Epithelial cell of proximal tubule (primary cell): ENCODE measurements at regions not wholly inside any gene's neighbourhood (a gene's known extent, or its start where the extent isn't known, plus 50 kb on each side); places are given as distances from the start of the nearest gene placed in this dataset.

Experiments used
- DNase-seq: peaks from one replicate; pipeline ENCODE4 v3.0.0-alpha.2; 2011; ENCODE audit warnings: low read depth
- H3K4me3 ChIP-seq: 2 replicates; pipeline ENCODE4 v1.5.1; 2011; ENCODE audit warnings: low read depth, mild to moderate bottlenecking, low read length
- TF ChIP-seq, protein P1 (sequence below): conservative IDR thresholded peaks from 2 replicates; pipeline ENCODE4 v1.5.1; 2012; ENCODE audit warnings: low read depth, mild to moderate bottlenecking, low read length

DNA sequence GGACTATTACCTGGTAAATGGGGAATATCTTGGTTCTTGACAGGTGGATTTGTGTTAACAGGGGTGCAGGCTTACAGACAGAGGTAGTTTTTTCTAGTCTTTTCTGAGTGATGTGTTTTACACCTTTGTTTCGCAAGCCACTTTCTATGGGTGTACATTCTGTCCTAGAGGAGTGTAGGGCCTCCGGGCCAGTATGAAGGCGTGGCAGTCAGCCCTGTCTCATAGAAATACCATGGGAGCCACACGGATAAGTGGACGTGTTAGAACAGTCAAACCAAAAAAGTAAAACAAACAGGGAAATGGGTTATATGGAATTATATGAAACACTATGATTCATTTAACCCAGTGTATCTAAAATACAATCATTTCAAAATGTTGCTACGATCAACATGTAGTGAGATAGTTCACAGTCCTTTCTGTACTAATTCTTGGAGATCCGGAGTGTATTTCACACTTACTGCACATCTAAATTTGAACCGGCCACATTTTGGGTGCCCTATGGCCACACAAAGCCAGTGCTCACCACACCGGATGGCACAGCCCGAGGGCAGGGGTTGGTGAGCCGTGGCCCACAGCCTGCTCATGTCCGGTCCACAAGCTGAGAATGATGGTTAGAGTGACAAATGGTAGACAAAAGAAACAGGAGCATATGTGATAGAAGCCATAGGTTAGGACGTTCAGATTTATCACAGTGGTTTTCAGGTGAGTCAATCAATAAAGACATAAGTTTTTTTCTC lies 80.1 kb upstream of the IRX4 start:
- TF ChIP-seq, protein P1, sequence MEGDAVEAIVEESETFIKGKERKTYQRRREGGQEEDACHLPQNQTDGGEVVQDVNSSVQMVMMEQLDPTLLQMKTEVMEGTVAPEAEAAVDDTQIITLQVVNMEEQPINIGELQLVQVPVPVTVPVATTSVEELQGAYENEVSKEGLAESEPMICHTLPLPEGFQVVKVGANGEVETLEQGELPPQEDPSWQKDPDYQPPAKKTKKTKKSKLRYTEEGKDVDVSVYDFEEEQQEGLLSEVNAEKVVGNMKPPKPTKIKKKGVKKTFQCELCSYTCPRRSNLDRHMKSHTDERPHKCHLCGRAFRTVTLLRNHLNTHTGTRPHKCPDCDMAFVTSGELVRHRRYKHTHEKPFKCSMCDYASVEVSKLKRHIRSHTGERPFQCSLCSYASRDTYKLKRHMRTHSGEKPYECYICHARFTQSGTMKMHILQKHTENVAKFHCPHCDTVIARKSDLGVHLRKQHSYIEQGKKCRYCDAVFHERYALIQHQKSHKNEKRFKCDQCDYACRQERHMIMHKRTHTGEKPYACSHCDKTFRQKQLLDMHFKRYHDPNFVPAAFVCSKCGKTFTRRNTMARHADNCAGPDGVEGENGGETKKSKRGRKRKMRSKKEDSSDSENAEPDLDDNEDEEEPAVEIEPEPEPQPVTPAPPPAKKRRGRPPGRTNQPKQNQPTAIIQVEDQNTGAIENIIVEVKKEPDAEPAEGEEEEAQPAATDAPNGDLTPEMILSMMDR: no peak
- no peak overlapping the region for H3K4me3 ChIP-seq
- no peak for DNase-seq

GRCh38 chr5:1961952-1962595 lies 79.3 kb upstream of the IRX4 start:
- TF ChIP-seq, protein P1: no peak
- no peak overlapping the region for H3K4me3 ChIP-seq
- DNase-seq: no peak

DNA sequence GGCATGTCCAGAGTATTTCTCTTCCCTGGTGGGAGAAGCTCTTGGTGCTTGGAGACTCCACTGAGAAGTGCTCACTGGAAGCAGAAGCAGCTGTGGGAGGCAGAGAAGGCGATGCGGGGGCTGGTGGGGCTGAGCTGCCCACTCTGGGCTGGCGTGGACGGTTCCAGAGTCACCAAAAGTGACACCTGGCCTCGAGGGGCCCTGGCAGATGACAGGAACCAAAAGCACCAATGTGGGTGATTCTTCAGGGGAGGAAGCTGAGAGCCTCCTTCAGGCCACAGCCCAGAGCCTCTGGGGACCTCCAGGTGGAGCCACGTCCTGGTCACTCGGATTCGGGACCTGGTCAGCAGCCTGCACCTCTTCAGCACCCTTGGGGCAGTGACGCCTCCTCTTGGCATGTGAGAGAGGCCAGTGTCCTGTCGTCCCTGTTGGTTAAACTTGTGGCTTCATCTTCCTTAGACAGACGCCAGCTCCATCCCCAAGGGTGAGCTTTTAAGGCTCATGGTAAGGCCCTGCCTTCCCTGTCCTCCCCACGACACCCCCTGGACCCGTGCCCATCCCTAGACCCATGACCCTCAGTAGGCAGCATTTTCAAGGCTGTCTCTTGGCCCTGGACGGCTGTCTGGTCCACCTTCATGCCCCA lies 78.7 kb upstream of the IRX4 start:
- no peak for DNase-seq
- TF ChIP-seq, protein P1: no peak
- H3K4me3 ChIP-seq: no peak overlapping the region

DNA sequence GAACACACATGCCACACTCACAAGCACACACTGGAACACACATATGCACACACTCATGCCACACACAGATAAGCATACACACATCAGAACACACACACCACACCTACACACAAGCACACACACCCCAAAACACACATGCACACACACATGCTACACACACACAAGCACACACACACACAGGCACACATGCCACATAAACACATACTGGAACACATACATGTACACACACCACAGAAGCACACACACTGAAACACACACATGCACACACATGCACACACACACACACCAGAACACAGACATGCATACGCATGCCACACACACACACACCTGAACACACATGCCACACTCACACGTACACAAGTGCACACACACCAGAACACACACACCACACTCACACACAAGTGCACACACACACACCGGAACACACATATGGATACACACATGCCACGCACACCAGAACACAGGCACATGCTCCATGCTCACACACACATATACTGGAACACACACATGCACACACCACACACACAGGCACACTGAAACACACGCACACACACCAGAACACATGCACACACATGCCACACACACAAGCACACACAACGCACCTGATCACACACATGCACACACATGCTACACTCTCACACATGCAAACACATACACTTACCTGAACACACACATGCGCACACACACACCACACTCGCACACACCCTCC lies 78.0 kb upstream of the IRX4 start:
- H3K4me3 ChIP-seq: no peak overlapping the region
- no peak for DNase-seq
- TF ChIP-seq, protein P1: no peak

GRCh38 chr5:1959725-1960581 lies 77.2 kb upstream of the IRX4 start:
- DNase-seq: no peak
- no peak overlapping the region for H3K4me3 ChIP-seq
- TF ChIP-seq, protein P1: no peak

DNA sequence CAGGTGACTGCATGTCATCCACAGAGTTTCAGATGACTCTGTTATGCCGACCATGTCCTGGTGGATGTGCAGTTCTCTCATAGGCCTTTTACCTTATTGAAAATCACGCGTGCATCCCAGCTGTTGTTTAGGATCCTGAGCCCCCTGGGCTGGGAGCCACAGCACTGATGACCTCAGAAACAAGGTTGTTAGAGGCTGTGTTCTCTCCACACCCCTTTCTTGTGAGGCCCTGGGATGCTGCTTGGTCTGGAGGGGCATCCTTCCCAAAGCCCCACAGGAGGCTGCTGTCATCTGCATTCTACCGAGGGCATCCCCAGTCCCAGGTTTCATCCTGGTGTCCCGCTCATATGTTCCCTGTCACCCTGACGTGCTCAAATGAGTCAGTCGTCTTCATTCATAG lies 76.5 kb upstream of the IRX4 start:
- H3K4me3 ChIP-seq: no peak overlapping the region
- TF ChIP-seq, protein P1: no peak
- DNase-seq: no peak
